ENCODE measurements at regions not wholly inside any gene's neighbourhood (a gene's known extent, or its start where the extent isn't known, plus 50 kb on each side); places are given as distances from the start of the nearest gene placed in this dataset.

DNA sequence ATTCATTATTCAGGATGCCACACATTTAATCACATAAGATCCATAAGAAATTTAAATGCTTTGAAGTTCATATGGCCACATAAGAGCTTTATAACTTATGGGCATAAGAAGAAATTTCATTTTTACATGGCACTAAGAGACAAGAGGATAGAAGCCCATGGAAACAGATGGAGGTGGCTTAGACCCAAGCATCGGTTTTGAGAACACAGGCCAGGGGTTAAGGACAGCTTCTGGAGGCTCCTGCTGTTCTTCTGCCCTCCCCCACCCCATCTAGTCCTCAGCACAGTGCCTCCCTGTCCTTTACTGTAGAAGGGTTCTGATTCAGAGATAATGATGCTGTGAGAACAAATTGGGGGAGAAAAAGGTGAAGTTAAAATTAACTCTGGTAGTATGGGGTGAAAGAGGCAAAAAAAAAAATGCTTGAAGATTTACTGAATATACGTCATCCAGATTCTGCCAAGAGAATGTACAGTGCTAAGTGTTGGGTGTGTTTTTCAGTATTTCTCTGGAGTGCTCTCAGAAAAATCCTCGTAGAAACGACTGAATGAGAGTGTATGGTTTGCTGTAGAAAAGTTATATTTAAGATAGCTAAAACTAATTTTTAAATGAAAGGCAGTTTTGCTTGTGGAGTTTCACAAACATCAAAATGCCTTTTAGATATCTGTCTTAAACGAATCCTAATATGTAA lies 539.7 kb downstream of the QKI start:
- H3K79me2 ChIP-seq (ENCODE audit: control insufficient read depth, insufficient read depth, low read length): no peaks in the 10 kb centered on the region
- no peak for TF ChIP-seq EZH2 (IDR thresholded peaks at IDR 0.05; ENCODE audit: low read length)
- TF ChIP-seq, protein P1, sequence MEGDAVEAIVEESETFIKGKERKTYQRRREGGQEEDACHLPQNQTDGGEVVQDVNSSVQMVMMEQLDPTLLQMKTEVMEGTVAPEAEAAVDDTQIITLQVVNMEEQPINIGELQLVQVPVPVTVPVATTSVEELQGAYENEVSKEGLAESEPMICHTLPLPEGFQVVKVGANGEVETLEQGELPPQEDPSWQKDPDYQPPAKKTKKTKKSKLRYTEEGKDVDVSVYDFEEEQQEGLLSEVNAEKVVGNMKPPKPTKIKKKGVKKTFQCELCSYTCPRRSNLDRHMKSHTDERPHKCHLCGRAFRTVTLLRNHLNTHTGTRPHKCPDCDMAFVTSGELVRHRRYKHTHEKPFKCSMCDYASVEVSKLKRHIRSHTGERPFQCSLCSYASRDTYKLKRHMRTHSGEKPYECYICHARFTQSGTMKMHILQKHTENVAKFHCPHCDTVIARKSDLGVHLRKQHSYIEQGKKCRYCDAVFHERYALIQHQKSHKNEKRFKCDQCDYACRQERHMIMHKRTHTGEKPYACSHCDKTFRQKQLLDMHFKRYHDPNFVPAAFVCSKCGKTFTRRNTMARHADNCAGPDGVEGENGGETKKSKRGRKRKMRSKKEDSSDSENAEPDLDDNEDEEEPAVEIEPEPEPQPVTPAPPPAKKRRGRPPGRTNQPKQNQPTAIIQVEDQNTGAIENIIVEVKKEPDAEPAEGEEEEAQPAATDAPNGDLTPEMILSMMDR (optimal IDR thresholded peaks at IDR 0.05 in 1 of 3, IDR thresholded peaks at IDR 0.05 in 1 of 3, conservative IDR thresholded peaks at IDR 0.05 in 1 of 3; ENCODE audit: extremely low read depth in 1 of 3, insufficient read depth in 2 of 3, low read length in 3 of 3): no peak
- H3K27me3 ChIP-seq (ENCODE audit: control insufficient read depth, extremely low read depth, insufficient read depth, low read length): no peaks in the 10 kb centered on the region
- no peak overlapping the region for H3K27ac ChIP-seq (ENCODE audit: control insufficient read depth, insufficient read depth, low read length)
- no peak overlapping the region for H3K9ac ChIP-seq (ENCODE audit: control insufficient read depth, extremely low read depth, insufficient read depth, low read length)
- no peak for DNase-seq (ENCODE audit: low read depth, low spot score)
- H3K9me3 ChIP-seq (ENCODE audit: control insufficient read depth, low read depth, low read length): no peaks in the 10 kb centered on the region
- no peaks in the 10 kb centered on the region for H3K36me3 ChIP-seq (ENCODE audit: control insufficient read depth in 2 of 2, extremely low read depth in 1 of 2, insufficient read depth in 2 of 2, low read length in 2 of 2)
- no peak overlapping the region for H3K4me3 ChIP-seq (ENCODE audit: control insufficient read depth in 2 of 3, extremely low read depth in 1 of 3, insufficient read depth in 2 of 3, low read depth in 1 of 3, low read length in 3 of 3)
- no peaks in the 10 kb centered on the region for H3K9me1 ChIP-seq (ENCODE audit: control insufficient read depth, extremely low read depth, insufficient read depth, low read length)
- no peaks in the 10 kb centered on the region for H4K20me1 ChIP-seq (ENCODE audit: control insufficient read depth, extremely low read depth, insufficient read depth, low read length)
- FAIRE-seq: no peak
- no peak overlapping the region for H2AFZ ChIP-seq (ENCODE audit: control insufficient read depth, low read length)
- no peaks in the 10 kb centered on the region for H3K4me1 ChIP-seq (ENCODE audit: control insufficient read depth, extremely low read depth, insufficient read depth, low read length)
- dilution Hi-C loops (cut with MboI; ENCODE audit: extremely low pct_ligation_motif_present, low sequenced_read_pairs): no loop called here
- H3K4me2 ChIP-seq (ENCODE audit: control insufficient read depth, extremely low read depth, insufficient read depth, low read depth, low read length): no peak overlapping the region

DNA sequence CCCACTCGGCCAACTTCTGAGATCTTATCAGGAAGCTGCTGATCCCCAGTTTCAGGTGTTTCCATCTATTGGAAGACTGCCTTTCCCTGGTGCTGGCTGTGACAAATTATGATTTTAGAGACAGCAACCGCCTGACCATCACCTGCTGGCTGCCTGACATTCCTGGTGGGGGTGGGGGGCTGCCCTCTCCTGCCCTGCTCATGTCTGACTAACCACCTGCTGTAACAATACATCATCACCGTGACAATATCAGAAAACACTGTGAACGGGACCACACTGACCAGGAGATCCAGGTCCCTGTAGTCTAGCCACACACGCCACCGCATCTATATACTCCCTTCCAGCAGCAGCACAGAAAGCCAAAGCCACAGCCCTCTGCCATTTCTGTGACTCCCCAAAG lies 537.5 kb downstream of the QKI start:
- dilution Hi-C loops (cut with MboI; ENCODE audit: extremely low pct_ligation_motif_present, low sequenced_read_pairs): no loop called here
- FAIRE-seq (no peak), DNase-seq (ENCODE audit: low read depth, low spot score) (no peak)
- Histone ChIP-seq H3K9ac (ENCODE audit: control insufficient read depth, extremely low read depth, insufficient read depth, low read length) (no peak overlapping the region), H3K4me3 (ENCODE audit: control insufficient read depth in 2 of 3, extremely low read depth in 1 of 3, insufficient read depth in 2 of 3, low read depth in 1 of 3, low read length in 3 of 3) (no peak overlapping the region), H3K79me2 (ENCODE audit: control insufficient read depth, insufficient read depth, low read length) (no peaks in the 10 kb centered on the region), H3K36me3 (ENCODE audit: control insufficient read depth in 2 of 2, extremely low read depth in 1 of 2, insufficient read depth in 2 of 2, low read length in 2 of 2) (no peaks in the 10 kb centered on the region), H4K20me1 (ENCODE audit: control insufficient read depth, extremely low read depth, insufficient read depth, low read length) (no peaks in the 10 kb centered on the region), H3K4me1 (ENCODE audit: control insufficient read depth, extremely low read depth, insufficient read depth, low read length) (no peaks in the 10 kb centered on the region), H3K27me3 (ENCODE audit: control insufficient read depth, extremely low read depth, insufficient read depth, low read length) (no peaks in the 10 kb centered on the region), H2AFZ (ENCODE audit: control insufficient read depth, low read length) (no peak overlapping the region), H3K4me2 (ENCODE audit: control insufficient read depth, extremely low read depth, insufficient read depth, low read depth, low read length) (no peak overlapping the region), H3K27ac (ENCODE audit: control insufficient read depth, insufficient read depth, low read length) (no peak overlapping the region), H3K9me1 (ENCODE audit: control insufficient read depth, extremely low read depth, insufficient read depth, low read length) (no peaks in the 10 kb centered on the region), H3K9me3 (ENCODE audit: control insufficient read depth, low read depth, low read length) (no peaks in the 10 kb centered on the region)
- TF ChIP-seq, protein P1 (optimal IDR thresholded peaks at IDR 0.05 in 1 of 3, IDR thresholded peaks at IDR 0.05 in 1 of 3, conservative IDR thresholded peaks at IDR 0.05 in 1 of 3; ENCODE audit: extremely low read depth in 1 of 3, insufficient read depth in 2 of 3, low read length in 3 of 3): no peak
- no peak for TF ChIP-seq EZH2 (IDR thresholded peaks at IDR 0.05; ENCODE audit: low read length)

All from keratinocyte (primary cell).